ENCODE measurements at regions not wholly inside any gene's neighbourhood (a gene's known extent, or its start where the extent isn't known, plus 50 kb on each side); places are given as distances from the start of the nearest gene placed in this dataset.
A peak's percentile ranks its signal among the peaks of the same experiment; 100 is the strongest.

- no peak overlapping the region for H3K4me3 ChIP-seq (ENCODE audit: low read depth, low read length)
- DNase-seq (ENCODE audit: low read depth) = no peak
Observed at GRCh38 chr6:79864421-79864820, 82.9 kb downstream of the ELOVL4 start.

GRCh38 chr6:79864001-79864400 lies 83.4 kb downstream of the ELOVL4 start:
- H3K4me3 ChIP-seq (ENCODE audit: low read depth, low read length) = no peak overlapping the region

GRCh38 chr6:79863566-79863965 lies 83.8 kb downstream of the ELOVL4 start:
- H3K4me3 ChIP-seq (ENCODE audit: low read depth, low read length) = no peak overlapping the region
- DNase-seq (ENCODE audit: low read depth) = no peak

More at GRCh38 chr6:79864001-79864400, 83.4 kb downstream of the ELOVL4 start:
- no peak for DNase-seq (ENCODE audit: low read depth)

- no peak for DNase-seq (ENCODE audit: low read depth)
- H3K4me3 ChIP-seq (ENCODE audit: low read depth, low read length) = no peak overlapping the region
Observed at GRCh38 chr6:79862711-79863110, 84.6 kb downstream of the ELOVL4 start.

- no peak for DNase-seq (ENCODE audit: low read depth)
- no peak overlapping the region for H3K4me3 ChIP-seq (ENCODE audit: low read depth, low read length)
Observed at GRCh38 chr6:79862126-79862525, 85.2 kb downstream of the ELOVL4 start.

GRCh38 chr6:79861023-79861422 lies 86.3 kb downstream of the ELOVL4 start:
- DNase-seq (ENCODE audit: low read depth) = no peak
- H3K4me3 ChIP-seq (ENCODE audit: low read depth, low read length) = no peak overlapping the region

GRCh38 chr6:79847426-79847825 lies 99.9 kb downstream of the ELOVL4 start:
- DNase-seq (ENCODE audit: low read depth) = no peak
- no peak overlapping the region for H3K4me3 ChIP-seq (ENCODE audit: low read depth, low read length)

GRCh38 chr6:79842376-79843040 lies 104.8 kb downstream of the ELOVL4 start:
- no peak overlapping the region for H3K4me3 ChIP-seq (ENCODE audit: low read depth, low read length)
- DNase-seq (ENCODE audit: low read depth) = no peak

GRCh38 chr6:79841577-79842375 lies 105.6 kb downstream of the ELOVL4 start:
- no peak for DNase-seq (ENCODE audit: low read depth)
- no peak overlapping the region for H3K4me3 ChIP-seq (ENCODE audit: low read depth, low read length)

GRCh38 chr6:79838851-79839250 lies 108.5 kb downstream of the ELOVL4 start:
- no peak for DNase-seq (ENCODE audit: low read depth)
- H3K4me3 ChIP-seq (ENCODE audit: low read depth, low read length) = no peak overlapping the region

GRCh38 chr6:79833964-79834284 lies 113.4 kb downstream of the ELOVL4 start:
- no peak overlapping the region for H3K4me3 ChIP-seq (ENCODE audit: low read depth, low read length)
- DNase-seq (ENCODE audit: low read depth) = no peak

GRCh38 chr6:79833264-79833963 lies 113.9 kb downstream of the ELOVL4 start:
- H3K4me3 ChIP-seq (ENCODE audit: low read depth, low read length) = no peak overlapping the region
- no peak for DNase-seq (ENCODE audit: low read depth)

- H3K4me3 ChIP-seq (ENCODE audit: low read depth, low read length) = no peak overlapping the region
- DNase-seq (ENCODE audit: low read depth) = no peak
Observed at GRCh38 chr6:79832723-79833122, 114.6 kb downstream of the ELOVL4 start.

- peak; percentile 39 for DNase-seq (ENCODE audit: low read depth)
- H3K4me3 ChIP-seq (ENCODE audit: low read depth, low read length) = no peak overlapping the region
Observed at GRCh38 chr6:79824202-79824601, 123.2 kb downstream of the ELOVL4 start.

GRCh38 chr6:79821859-79822258 lies 125.5 kb downstream of the ELOVL4 start:
- no peak overlapping the region for H3K4me3 ChIP-seq (ENCODE audit: low read depth, low read length)
- DNase-seq (ENCODE audit: low read depth) = no peak

- DNase-seq (ENCODE audit: low read depth) = no peak
- H3K4me3 ChIP-seq (ENCODE audit: low read depth, low read length) = no peak overlapping the region
Observed at GRCh38 chr6:79818471-79818870, 128.9 kb downstream of the ELOVL4 start.

- DNase-seq (ENCODE audit: low read depth) = no peak
Observed at GRCh38 chr6:79814940-79815339, 132.4 kb downstream of the ELOVL4 start.

GRCh38 chr6:79813854-79814709 lies 133.3 kb downstream of the ELOVL4 start:
- H3K4me3 ChIP-seq (ENCODE audit: low read depth, low read length) = no peak overlapping the region
- DNase-seq (ENCODE audit: low read depth) = peak; percentile 12

More at GRCh38 chr6:79814940-79815339, 132.4 kb downstream of the ELOVL4 start:
- no peak overlapping the region for H3K4me3 ChIP-seq (ENCODE audit: low read depth, low read length)

GRCh38 chr6:79813143-79813850 lies 134.1 kb downstream of the ELOVL4 start:
- H3K4me3 ChIP-seq (ENCODE audit: low read depth, low read length) = no peak overlapping the region
- DNase-seq (ENCODE audit: low read depth) = no peak

All from skeletal muscle cell (primary cell).